ENCODE measurements at regions not wholly inside any gene's neighbourhood (a gene's known extent, or its start where the extent isn't known, plus 50 kb on each side); places are given as distances from the start of the nearest gene placed in this dataset.

DNA sequence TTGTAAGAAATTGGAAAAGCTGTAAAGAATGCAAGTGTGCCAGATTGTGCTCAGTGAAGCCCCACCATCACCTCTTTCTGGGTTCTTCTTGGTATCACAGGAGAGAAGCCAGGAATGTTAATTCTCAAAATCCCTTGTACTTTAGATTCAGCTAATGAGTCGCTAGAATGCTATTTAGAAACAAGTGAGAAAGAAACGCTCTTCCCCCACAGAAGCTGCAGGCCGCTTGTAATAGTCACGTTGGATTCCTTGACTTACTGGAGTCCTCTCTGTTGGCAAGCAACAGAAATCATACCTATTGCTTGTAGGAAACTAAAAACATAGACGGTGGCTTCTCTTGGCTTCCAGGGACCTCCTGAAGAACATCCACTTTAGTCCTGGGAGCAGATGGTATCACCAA, 375.6 kb upstream of the LRATD1 start:
- H3K4me1 ChIP-seq = no peaks in the 10 kb centered on the region
- no peaks in the 10 kb centered on the region for H3K9me3 ChIP-seq
- no peak for DNase-seq
- H3K27me3 ChIP-seq = no peaks in the 10 kb centered on the region
- no peaks in the 10 kb centered on the region for H3K36me3 ChIP-seq
- TF ChIP-seq POLR2A (IDR thresholded peaks at IDR 0.05) = no peak
- TF ChIP-seq, protein P1, sequence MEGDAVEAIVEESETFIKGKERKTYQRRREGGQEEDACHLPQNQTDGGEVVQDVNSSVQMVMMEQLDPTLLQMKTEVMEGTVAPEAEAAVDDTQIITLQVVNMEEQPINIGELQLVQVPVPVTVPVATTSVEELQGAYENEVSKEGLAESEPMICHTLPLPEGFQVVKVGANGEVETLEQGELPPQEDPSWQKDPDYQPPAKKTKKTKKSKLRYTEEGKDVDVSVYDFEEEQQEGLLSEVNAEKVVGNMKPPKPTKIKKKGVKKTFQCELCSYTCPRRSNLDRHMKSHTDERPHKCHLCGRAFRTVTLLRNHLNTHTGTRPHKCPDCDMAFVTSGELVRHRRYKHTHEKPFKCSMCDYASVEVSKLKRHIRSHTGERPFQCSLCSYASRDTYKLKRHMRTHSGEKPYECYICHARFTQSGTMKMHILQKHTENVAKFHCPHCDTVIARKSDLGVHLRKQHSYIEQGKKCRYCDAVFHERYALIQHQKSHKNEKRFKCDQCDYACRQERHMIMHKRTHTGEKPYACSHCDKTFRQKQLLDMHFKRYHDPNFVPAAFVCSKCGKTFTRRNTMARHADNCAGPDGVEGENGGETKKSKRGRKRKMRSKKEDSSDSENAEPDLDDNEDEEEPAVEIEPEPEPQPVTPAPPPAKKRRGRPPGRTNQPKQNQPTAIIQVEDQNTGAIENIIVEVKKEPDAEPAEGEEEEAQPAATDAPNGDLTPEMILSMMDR (IDR thresholded peaks at IDR 0.05) = no peak
- H3K27ac ChIP-seq = no peak overlapping the region
- H3K4me3 ChIP-seq = no peak overlapping the region

DNA sequence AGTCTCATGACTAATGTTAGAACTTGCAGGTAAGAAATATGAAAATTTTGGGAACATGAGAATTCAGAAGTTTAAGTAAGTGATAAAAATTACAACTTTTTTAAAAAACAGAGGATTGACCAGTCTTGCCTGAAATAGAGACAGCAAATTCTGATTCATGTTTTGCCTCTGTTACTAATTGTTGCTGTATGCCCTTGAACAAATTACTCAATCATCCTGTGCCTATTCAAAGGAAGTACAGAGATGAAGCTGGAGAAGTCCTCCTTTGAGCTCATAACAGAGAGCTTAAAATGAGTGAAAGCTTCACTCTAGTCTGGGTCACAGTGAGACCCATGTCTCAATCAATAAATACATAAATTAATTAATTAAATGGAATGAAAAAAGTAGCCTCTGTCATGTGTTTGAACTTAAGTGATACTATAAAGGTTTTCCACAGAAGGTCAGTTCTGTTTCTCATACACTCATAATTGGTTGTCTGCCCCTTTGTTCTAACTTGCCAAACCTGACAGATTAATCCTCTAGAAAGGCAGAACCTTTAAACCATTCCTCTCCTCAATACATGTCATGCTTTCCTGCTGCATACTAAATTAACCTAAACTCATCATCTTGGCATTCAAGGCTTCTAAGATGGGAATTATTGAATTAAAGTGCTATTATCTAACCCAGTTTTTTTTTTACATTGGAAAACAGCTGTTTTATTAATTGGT, 374.6 kb upstream of the LRATD1 start:
- TF ChIP-seq, protein P1 (IDR thresholded peaks at IDR 0.05) = no peak
- no peak for TF ChIP-seq POLR2A (IDR thresholded peaks at IDR 0.05)
- no peak for DNase-seq

DNA sequence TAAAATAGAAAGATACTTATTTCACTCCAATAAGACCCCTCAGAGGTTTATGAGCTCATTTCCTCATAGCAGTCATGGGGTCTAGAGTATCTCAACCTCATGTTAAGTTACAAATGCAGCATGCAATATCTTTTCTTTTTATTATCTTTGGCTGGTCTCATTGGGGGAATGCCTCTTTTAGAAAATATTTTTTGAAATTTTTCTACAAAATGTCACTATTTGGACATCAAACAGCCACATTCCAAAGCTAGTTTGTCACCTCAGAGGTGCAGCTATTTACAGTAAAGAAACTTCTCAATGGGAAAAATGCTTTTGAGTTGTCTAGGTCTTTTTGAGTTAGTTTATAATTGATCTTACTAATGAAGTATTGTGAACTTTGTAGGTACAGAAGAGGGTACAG, 370.7 kb upstream of the LRATD1 start:
- Histone ChIP-seq H3K27ac (no peak overlapping the region), H3K36me3 (no peaks in the 10 kb centered on the region), H3K4me1 (no peaks in the 10 kb centered on the region), H3K27me3 (no peaks in the 10 kb centered on the region), H3K4me3 (no peak overlapping the region), H3K9me3 (no peaks in the 10 kb centered on the region)
- TF ChIP-seq, protein P1 (IDR thresholded peaks at IDR 0.05) = no peak
- TF ChIP-seq POLR2A (IDR thresholded peaks at IDR 0.05) = no peak
- DNase-seq = no peak

More for the DNA sequence above, 374.6 kb upstream of the LRATD1 start:
- Histone ChIP-seq H3K27ac (no peak overlapping the region), H3K27me3 (no peaks in the 10 kb centered on the region), H3K4me3 (no peak overlapping the region), H3K9me3 (no peaks in the 10 kb centered on the region), H3K36me3 (no peaks in the 10 kb centered on the region), H3K4me1 (no peaks in the 10 kb centered on the region)

DNA sequence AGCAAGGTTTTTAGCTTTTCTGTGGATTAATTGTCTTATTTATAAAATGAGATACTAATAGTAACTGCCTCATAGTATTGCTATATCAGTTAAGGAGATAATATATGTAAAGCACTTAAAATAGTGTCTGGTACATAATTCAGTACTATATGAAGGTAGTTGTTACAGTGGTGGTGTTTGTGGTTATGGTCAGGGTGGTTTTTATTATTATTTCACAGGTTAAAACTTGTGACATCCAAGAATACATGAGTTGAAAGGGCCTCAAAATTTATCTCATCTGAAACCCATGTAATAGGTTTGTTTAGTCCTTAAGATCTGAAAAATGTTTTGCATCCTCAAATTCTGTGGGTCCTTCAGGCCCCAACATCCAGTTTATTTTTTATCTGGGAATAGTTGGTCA, 369.5 kb upstream of the LRATD1 start:
- Histone ChIP-seq H3K4me1 (no peaks in the 10 kb centered on the region), H3K4me3 (no peak overlapping the region), H3K36me3 (no peaks in the 10 kb centered on the region), H3K9me3 (no peaks in the 10 kb centered on the region), H3K27me3 (no peaks in the 10 kb centered on the region), H3K27ac (no peak overlapping the region)
- TF ChIP-seq, protein P1 (IDR thresholded peaks at IDR 0.05) = no peak
- no peak for TF ChIP-seq POLR2A (IDR thresholded peaks at IDR 0.05)
- DNase-seq = no peak

DNA sequence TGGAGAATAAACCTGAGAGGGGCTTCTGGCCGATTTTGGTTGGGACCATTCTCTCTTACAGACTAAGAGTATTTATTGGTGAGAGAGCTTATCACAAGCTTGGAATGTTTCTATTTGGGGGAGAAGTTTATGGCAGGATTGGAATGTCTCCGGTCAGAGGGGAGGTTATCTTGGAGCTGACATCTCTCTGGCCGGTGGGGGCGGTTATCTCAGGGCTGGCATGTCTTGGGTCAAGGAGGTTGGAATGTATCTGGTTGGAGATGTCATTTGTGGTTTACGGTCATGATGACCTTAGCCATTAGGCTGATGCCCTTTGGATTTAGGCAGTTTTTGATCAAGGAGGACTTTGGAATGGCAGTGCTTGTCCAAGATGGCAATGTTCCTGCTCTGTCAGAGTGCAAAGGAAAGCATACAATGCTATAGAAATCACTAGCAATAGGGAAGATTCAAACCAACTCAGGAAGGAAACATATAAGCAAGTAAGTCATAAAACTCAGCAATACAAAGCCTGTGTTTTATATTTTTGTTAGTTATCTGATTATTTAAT, 362.4 kb upstream of the LRATD1 start:
- Histone ChIP-seq H3K4me1 (no peaks in the 10 kb centered on the region), H3K27me3 (no peaks in the 10 kb centered on the region), H3K36me3 (no peaks in the 10 kb centered on the region), H3K27ac (no peak overlapping the region), H3K9me3 (no peaks in the 10 kb centered on the region), H3K4me3 (no peak overlapping the region)
- TF ChIP-seq, protein P1 (IDR thresholded peaks at IDR 0.05) = no peak
- TF ChIP-seq POLR2A (IDR thresholded peaks at IDR 0.05) = no peak
- no peak for DNase-seq

All from Peyer's patch (tissue), 4 donors.